ENCODE measurements at regions not wholly inside any gene's neighbourhood (a gene's known extent, or its start where the extent isn't known, plus 50 kb on each side); places are given as distances from the start of the nearest gene placed in this dataset.
"Not testable (repeated sequence)": the region's sequence is repeated elsewhere in the genome, so short reads cannot be mapped to it uniquely, and the experiment has no call there.

- Mint-ChIP-seq H3K4me1 (ENCODE audit: low read depth in 2 of 2) (no peaks in the 10 kb centered on the region), H3K4me3 (no peak overlapping the region), H3K27me3 (no peaks in the 10 kb centered on the region), H3K27ac (no peak overlapping the region), H3K9me3 (peaks cover 6% of the 10 kb centered on the region), H3K36me3 (no peaks in the 10 kb centered on the region)
- DNase-seq (ENCODE audit: low spot score): no peak
- no peak for ATAC-seq
These were observed 1330.8 kb upstream of the MIR17HG start for GRCh38 chr13:90016688-90017087.

- Mint-ChIP-seq H3K4me1 (ENCODE audit: low read depth in 2 of 2) (no peaks in the 10 kb centered on the region), H3K9me3 (peaks cover 3% of the 10 kb centered on the region), H3K27ac (no peak overlapping the region), H3K4me3 (no peak overlapping the region), H3K36me3 (no peaks in the 10 kb centered on the region), H3K27me3 (no peaks in the 10 kb centered on the region)
- no peak for ATAC-seq
- no peak for DNase-seq (ENCODE audit: low spot score)
These were observed 1326.9 kb upstream of the MIR17HG start for GRCh38 chr13:90020536-90021070.

- no peak for DNase-seq (ENCODE audit: low spot score)
- peaks cover 16% of the 10 kb centered on the region for H3K36me3 Mint-ChIP-seq
- no peaks in the 10 kb centered on the region for H3K27me3 Mint-ChIP-seq
These were observed 1320.1 kb upstream of the MIR17HG start for GRCh38 chr13:90027409-90027808.

GRCh38 chr13:90032313-90032712 lies 1315.2 kb upstream of the MIR17HG start:
- Mint-ChIP-seq H3K27ac (no peak overlapping the region), H3K36me3 (peaks cover 6% of the 10 kb centered on the region), H3K27me3 (no peaks in the 10 kb centered on the region), H3K9me3 (peaks cover 6% of the 10 kb centered on the region), H3K4me3 (no peak overlapping the region), H3K4me1 (ENCODE audit: low read depth in 2 of 2) (no peaks in the 10 kb centered on the region)
- DNase-seq (ENCODE audit: low spot score) (no peak), ATAC-seq (no peak)

More at GRCh38 chr13:90027409-90027808, 1320.1 kb upstream of the MIR17HG start:
- Mint-ChIP-seq H3K4me3 (no peak overlapping the region), H3K4me1 (ENCODE audit: low read depth in 2 of 2) (no peaks in the 10 kb centered on the region), H3K9me3 (peaks cover 6% of the 10 kb centered on the region), H3K27ac (no peak overlapping the region)
- ATAC-seq: no peak

- Mint-ChIP-seq H3K36me3 (peaks cover 6% of the 10 kb centered on the region), H3K27me3 (no peaks in the 10 kb centered on the region), H3K4me3 (no peak overlapping the region), H3K9me3 (peaks cover 6% of the 10 kb centered on the region), H3K4me1 (ENCODE audit: low read depth in 2 of 2) (no peaks in the 10 kb centered on the region), H3K27ac (no peak overlapping the region)
- ATAC-seq (peak in 1 of 2 donors; percentile 6), DNase-seq (ENCODE audit: low spot score) (no peak)
These were observed 1314.5 kb upstream of the MIR17HG start for GRCh38 chr13:90032841-90033493.

GRCh38 chr13:90039516-90039915 lies 1308.0 kb upstream of the MIR17HG start:
- Mint-ChIP-seq H3K4me1 (ENCODE audit: low read depth in 2 of 2) (no peaks in the 10 kb centered on the region), H3K9me3 (peaks cover 12% of the 10 kb centered on the region), H3K4me3 (no peak overlapping the region), H3K36me3 (peaks cover 10% of the 10 kb centered on the region), H3K27ac (no peak overlapping the region), H3K27me3 (no peaks in the 10 kb centered on the region)
- no peak for ATAC-seq
- DNase-seq (ENCODE audit: low spot score): no peak

- Mint-ChIP-seq H3K36me3 (peaks cover 16% of the 10 kb centered on the region), H3K4me3 (no peak overlapping the region), H3K27ac (no peak overlapping the region), H3K27me3 (no peaks in the 10 kb centered on the region), H3K9me3 (peaks cover 18% of the 10 kb centered on the region), H3K4me1 (ENCODE audit: low read depth in 2 of 2) (no peaks in the 10 kb centered on the region)
- ATAC-seq (no peak), DNase-seq (ENCODE audit: low spot score) (no peak)
These were observed 1299.9 kb upstream of the MIR17HG start for GRCh38 chr13:90047600-90047999.

- H3K27me3 Mint-ChIP-seq: no peaks in the 10 kb centered on the region
- DNase-seq (ENCODE audit: low spot score) (no peak), ATAC-seq (no peak)
- H3K9me3 Mint-ChIP-seq: peaks cover 12% of the 10 kb centered on the region
- no peak overlapping the region for H3K27ac Mint-ChIP-seq
- H3K36me3 Mint-ChIP-seq: peaks cover 11% of the 10 kb centered on the region
- no peaks in the 10 kb centered on the region for H3K4me1 Mint-ChIP-seq (ENCODE audit: low read depth in 2 of 2)
- no peak overlapping the region for H3K4me3 Mint-ChIP-seq
These were observed 1297.4 kb upstream of the MIR17HG start for GRCh38 chr13:90049989-90050671.

- DNase-seq (ENCODE audit: low spot score) (no peak), ATAC-seq (no peak)
- H3K27ac Mint-ChIP-seq: no peak overlapping the region
- no peak overlapping the region for H3K4me3 Mint-ChIP-seq
- no peaks in the 10 kb centered on the region for H3K27me3 Mint-ChIP-seq
- peaks cover 3% of the 10 kb centered on the region for H3K9me3 Mint-ChIP-seq
- no peaks in the 10 kb centered on the region for H3K4me1 Mint-ChIP-seq (ENCODE audit: low read depth in 2 of 2)
- H3K36me3 Mint-ChIP-seq: no peaks in the 10 kb centered on the region
These were observed 1292.4 kb upstream of the MIR17HG start for GRCh38 chr13:90055121-90055520.

GRCh38 chr13:90055760-90056159 lies 1291.7 kb upstream of the MIR17HG start:
- Mint-ChIP-seq H3K27ac (no peak overlapping the region), H3K27me3 (no peaks in the 10 kb centered on the region), H3K36me3 (no peaks in the 10 kb centered on the region), H3K4me3 (no peak overlapping the region), H3K9me3 (peaks cover 3% of the 10 kb centered on the region), H3K4me1 (ENCODE audit: low read depth in 2 of 2) (no peaks in the 10 kb centered on the region)
- DNase-seq (ENCODE audit: low spot score): no peak
- ATAC-seq: no peak

GRCh38 chr13:90064226-90064625 lies 1283.3 kb upstream of the MIR17HG start:
- not testable (repeated sequence) for H3K4me3 Mint-ChIP-seq; DNase-seq (ENCODE audit: low spot score); H3K36me3 Mint-ChIP-seq; H3K9me3 Mint-ChIP-seq; H3K27me3 Mint-ChIP-seq; ATAC-seq; H3K4me1 Mint-ChIP-seq (ENCODE audit: low read depth in 2 of 2); H3K27ac Mint-ChIP-seq

- Mint-ChIP-seq H3K27ac (no peak overlapping the region), H3K36me3 (no peaks in the 10 kb centered on the region), H3K4me1 (ENCODE audit: low read depth in 2 of 2) (no peaks in the 10 kb centered on the region), H3K27me3 (no peaks in the 10 kb centered on the region), H3K4me3 (no peak overlapping the region), H3K9me3 (peaks cover 14% of the 10 kb centered on the region)
- DNase-seq (ENCODE audit: low spot score) (no peak), ATAC-seq (no peak)
These were observed 1278.8 kb upstream of the MIR17HG start for GRCh38 chr13:90068658-90069057.

GRCh38 chr13:90070362-90070761 lies 1277.1 kb upstream of the MIR17HG start:
- peaks cover 13% of the 10 kb centered on the region for H3K9me3 Mint-ChIP-seq
- ATAC-seq: no peak
- H3K4me3 Mint-ChIP-seq: no peak overlapping the region
- no peak for DNase-seq (ENCODE audit: low spot score)
- no peaks in the 10 kb centered on the region for H3K4me1 Mint-ChIP-seq (ENCODE audit: low read depth in 2 of 2)
- no peaks in the 10 kb centered on the region for H3K36me3 Mint-ChIP-seq
- H3K27ac Mint-ChIP-seq: no peak overlapping the region
- no peaks in the 10 kb centered on the region for H3K27me3 Mint-ChIP-seq

- H3K4me3 Mint-ChIP-seq: no peak overlapping the region
- H3K9me3 Mint-ChIP-seq: peaks cover 13% of the 10 kb centered on the region
- no peak overlapping the region for H3K27ac Mint-ChIP-seq
- ATAC-seq (no peak), DNase-seq (ENCODE audit: low spot score) (no peak)
- H3K4me1 Mint-ChIP-seq (ENCODE audit: low read depth in 2 of 2): no peaks in the 10 kb centered on the region
- no peaks in the 10 kb centered on the region for H3K36me3 Mint-ChIP-seq
- H3K27me3 Mint-ChIP-seq: no peaks in the 10 kb centered on the region
These were observed 1276.5 kb upstream of the MIR17HG start for GRCh38 chr13:90070837-90071525.

Data from natural killer cell treated with Interleukin-12 subunit alpha and Interleukin-12 subunit beta and Interleukin-15 and Interleukin-18, amount 100 ng/mL, for 72 hours (primary cell).